GM21390 (cell line): ENCODE measurements at regions not wholly inside any gene's neighbourhood (a gene's known extent, or its start where the extent isn't known, plus 50 kb on each side); places are given as distances from the start of the nearest gene placed in this dataset.

Source experiments
- ATAC-seq: cut with Tn5 transposase; IDR thresholded peaks from one replicate; pipeline ENCODE4 v1.9.1; 2021; ENCODE audit not compliant: unreplicated experiment

DNA sequence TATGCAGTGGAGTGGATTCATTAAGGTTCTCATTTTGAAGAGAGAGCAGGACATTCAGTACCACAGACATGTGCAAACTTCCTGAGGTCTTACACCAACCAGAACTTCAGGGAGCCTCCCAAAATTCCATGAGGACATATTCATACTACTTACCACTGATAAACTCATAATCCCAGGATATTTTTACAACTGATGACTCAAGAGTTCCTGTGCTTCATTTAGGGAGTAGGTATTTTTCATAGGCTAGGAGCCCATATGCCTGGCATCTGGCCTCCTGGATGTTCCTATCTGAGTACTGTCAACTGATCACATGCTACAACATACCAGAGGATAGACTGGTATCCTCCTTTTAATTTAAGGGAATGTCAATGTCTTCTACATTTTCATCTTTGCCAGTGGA is 578.0 kb downstream of the EFNA5 start:
- ATAC-seq, result no peak

DNA sequence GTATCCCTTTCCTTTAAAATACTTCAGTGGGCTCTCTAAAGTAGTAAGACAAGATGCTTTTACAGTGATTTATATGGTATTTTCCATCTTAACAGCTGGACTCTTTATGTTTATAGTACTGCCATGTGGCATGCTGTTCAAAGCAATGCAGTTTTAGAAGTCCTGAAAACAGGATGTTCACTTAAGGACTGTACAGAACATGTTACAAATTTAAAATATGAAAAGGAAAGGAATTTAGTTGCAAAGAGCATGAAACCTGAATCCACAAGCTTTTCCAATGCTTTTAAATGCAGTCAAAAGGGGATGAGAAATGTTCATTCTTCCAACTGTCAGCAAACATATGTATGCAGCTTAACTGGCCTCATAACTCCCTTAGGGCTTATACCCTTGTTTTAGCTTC is 580.2 kb downstream of the EFNA5 start:
- no peak for ATAC-seq

DNA sequence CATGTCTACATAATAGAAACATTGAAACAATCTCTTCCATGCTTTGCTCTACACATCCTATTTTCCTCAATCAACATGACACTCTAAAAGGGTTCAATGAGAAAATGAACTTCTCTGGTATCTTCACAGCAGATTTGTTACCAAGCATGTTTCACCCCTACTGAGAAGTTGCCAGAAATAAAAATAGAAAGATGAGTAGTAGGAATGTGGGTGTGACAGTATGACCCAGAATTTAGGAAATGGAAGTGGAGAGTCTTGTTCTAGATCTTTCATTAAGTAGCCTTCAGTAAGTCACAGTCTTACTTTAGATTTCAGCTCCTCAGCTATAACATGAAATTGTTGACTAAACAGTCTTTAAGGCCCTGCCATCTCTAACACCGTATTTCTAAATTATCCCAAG is 581.8 kb downstream of the EFNA5 start:
- ATAC-seq, result no peak

DNA sequence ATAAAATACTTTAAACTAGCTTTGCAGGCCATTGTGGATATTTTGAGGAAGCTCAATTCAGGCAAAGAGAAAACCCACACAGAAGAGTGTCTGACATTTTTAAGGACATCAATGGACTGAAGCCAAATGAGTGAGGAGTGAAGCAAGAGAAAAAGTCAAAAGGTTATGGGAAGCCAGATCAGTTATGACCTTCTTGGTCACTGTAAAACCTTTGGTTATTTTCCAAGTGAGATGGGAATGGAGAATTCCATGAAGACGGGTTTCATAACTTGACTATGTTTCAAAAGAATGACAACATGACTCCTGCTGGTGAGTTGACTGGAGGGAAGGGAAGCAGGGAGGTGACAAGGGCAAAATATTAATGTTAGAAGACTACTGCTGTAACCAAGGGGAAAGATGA is 585.2 kb downstream of the EFNA5 start:
- no peak for ATAC-seq

DNA sequence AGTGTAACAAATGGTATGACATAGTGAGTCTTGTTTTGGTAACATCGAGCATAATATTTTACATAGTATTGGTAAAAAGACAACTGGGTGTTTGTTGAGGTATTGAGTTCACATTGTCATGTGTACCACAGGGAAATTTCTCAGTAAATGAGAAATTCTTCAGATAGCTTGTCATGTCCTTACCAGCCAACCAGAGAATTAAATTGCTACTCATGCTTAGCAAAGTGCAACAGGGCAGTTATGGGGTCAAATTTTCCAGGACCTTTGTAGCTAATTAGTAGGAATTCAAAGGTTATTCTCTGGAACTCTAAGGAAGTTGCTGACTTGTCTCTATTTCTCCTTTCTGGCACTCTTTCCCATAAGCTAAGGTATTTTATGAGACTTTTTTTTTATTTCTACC is 595.7 kb downstream of the EFNA5 start:
- no peak for ATAC-seq

DNA sequence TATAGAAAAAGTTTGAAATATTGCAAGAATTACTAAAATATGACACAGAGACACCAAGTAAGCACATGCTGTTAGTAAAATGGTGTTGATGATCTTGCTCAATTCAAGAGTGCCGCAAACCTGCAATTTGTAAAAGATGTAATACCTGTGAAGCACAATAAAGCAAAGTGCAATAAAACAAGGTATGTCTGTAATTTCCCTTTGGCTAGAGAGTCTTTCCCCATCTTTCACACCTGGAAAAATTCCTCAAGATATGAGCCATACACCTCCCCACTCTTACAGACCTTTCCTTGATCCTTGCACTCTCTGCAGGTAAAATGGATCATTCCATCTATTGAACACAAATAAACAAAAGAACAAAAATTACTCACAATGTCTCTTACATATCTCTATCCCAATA is 597.8 kb downstream of the EFNA5 start:
- no peak for ATAC-seq

DNA sequence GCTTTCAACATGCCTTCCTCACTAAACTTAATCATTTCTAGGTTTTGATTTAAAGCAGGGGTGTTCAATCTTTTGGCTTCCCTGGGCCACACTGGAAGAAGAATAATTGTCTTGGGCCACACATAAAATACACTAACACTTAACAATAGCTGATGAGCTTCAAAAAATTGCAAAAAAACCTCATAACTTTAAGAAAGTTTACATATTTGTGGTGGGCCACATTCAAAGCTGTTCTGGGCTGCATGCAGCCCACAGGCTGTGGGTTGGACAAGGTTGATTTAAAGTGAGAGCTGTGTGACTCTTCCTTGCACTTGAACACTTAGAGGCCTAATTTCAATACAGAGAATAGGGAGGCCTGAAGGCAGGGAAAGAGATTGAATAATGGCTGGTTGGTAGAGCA is 598.3 kb downstream of the EFNA5 start:
- ATAC-seq, result no peak

DNA sequence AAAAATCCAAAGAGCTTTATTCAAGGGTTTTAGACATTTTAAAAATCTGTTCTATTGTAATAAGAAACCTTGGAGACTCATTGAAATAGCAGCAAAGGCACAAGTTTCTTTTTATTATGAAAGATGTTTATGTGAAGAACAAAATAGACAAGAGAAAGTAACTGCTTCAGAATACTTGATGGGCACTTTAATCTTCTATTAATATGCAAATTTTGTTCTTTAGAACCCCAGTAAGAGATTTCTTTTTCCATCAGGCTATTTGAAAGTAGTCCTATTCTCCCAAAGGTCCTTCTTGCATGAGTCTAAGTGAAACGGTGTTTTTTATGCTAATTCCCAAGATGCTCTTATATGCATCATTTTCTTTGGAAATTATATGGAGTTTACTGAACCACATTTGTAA is 602.0 kb downstream of the EFNA5 start:
- ATAC-seq, result no peak

DNA sequence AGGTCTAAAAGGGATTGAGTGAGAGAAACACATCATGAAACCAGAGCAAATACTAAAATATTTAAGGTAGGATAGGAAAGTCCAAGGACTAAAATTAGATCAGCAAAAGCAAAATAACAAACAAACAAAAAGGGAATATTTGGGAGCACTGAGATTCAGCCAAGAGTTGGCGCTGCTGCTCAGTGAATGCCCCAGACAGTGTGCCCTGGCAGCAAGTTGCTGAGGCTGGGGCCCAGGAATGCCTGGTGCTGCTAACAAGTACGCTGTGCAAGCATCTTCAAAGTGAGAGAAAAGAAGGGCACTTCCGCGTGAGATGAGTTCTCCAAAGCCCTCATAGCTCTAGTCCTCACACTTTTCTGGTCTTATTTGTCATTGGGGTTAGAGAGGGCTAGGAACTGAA is 603.3 kb downstream of the EFNA5 start:
- no peak for ATAC-seq

DNA sequence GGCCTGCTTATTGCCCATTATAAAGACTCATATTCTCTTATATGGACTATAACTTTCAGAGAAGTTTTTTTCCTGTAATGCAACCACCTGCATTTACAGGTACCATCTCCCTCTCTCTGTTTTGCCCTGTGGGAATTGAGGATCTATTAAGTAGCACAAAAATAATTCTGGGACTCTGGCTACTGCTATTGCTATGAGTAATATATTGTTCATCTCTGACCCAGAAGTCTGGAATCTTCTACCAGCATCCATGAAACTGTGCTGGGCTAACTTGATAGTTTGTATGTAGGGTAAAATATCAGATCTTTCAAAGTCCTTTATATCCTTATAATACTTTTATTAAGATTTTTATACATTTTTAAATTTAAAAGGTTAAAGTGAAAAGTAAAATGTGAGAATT is 607.2 kb downstream of the EFNA5 start:
- ATAC-seq, result no peak

DNA sequence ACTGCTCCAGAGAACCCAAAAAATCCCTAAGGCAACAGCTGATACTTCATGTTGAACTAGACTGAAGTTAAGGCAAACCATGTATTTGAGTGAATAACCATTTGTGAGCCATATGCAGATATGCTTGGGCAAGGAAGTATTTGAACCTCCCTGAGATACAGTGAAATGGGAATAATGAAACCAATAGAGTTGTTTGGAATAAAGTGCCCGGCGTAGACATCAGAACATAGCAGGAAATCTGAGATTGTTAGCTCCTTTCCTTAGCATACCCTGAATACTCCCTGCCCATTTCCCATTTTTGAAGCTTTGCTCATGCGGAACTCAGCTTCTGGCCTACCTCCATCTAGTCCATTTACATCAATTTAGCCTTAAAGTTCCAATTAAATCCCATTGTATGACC is 611.9 kb downstream of the EFNA5 start:
- no peak for ATAC-seq

DNA sequence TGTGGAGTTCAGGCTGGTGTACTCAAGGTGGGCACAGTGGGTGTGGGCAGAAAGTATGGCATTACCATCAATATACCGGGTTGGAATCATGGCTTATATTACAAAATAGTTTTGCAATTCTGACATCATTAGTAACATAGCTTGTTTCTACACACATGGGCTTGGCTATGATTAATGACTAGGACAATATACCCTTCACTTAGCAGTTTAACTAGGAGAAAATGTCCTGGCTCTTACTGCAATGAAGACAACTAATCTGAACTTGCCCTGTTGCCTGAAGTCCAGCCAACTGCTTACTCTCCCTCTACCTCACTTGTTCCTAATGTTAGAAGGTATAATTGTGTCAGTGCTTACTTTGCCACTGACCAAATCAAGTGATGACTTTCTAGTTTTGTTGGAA is 612.5 kb downstream of the EFNA5 start:
- ATAC-seq, result no peak

DNA sequence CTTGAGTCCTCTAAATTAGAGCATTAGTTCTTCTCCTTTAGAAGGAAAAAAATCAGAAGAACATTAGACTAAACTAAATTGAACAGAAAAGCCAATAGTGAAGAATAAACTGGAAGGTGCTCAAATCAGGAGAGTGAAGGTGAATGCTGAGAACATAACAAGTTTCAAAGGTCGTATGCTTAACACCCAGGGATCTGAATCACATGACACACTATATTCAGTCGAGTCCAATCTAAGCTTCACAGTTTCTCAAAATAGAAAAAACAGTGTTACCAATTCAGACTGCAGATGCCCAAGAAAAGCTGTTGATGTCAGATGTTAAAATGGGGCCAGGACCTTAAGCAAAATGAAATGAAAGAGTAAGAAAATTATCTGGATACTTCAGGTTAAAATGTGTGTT is 614.5 kb downstream of the EFNA5 start:
- no peak for ATAC-seq

DNA sequence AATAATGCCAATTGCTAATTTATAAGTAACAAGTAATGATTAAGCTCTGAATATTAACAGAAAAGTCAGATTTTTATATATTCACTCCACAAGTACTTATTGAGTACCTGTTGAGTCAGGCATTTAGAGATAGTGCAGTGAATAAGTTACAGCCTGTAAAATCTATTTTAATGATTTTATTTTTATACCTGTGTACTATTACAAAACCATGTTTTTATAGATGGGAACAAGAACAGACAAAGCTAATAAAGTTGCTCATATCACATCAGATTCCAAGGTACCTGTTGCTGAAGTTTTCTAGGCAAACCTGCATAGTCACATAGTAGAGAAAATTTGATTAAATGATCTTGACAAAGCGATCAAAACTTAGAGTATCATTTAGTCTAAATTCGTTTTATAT is 623.7 kb downstream of the EFNA5 start:
- ATAC-seq, result no peak

DNA sequence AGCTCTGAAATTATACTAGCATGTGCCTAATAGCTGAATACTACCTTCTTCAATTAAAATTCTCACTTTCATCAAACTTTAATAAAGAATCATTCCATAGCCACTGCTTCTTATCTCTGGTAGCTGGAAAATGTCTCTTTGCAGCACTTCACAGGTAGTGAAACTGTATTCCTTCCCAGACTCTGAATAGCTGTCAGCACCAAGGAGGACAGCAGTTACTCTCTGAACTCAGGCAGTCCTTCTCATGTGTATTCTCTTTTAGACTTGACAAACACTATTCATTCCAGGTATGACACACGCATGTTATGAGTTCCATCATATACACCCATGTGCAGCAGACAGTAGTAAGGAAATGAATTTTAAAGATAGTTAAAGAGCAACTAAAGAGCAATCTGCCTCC is 627.1 kb downstream of the EFNA5 start:
- ATAC-seq, result no peak

DNA sequence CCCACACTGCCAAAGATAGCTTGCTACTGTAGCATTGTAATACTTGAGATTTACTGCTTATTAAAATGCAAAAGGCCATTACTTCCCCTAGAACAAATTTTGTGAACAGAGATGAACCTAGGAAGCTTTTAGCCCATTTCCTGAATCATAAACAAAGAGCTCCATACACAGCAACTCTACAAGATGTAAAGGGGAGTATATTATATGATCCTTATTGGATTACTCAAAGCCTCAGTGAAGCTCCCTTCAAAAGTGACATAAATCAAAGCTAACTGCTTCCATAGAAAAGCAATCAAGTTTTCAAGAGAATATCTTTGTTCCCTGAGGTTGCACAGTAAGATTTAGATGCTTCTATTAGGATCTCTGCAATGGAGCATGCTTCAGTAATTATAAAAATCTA is 629.8 kb downstream of the EFNA5 start:
- no peak for ATAC-seq

DNA sequence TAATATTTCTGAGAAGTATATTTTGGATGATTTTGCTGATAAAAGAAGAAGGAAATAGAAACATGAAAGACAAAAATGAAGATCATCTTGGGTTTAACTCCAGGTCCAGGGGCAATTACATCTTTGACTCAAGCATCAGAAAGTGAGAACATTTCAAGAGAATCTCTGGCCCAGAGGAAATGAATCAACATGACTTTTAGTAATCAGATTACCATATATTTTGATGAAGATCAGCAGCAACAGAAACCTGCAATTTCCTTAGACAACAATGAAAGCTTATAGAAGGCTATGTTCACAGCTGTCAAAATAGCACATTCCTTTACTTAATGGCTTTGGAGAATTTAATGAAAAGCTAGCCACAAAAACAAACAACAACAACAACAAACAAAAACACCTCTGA is 638.1 kb downstream of the EFNA5 start:
- no peak for ATAC-seq

DNA sequence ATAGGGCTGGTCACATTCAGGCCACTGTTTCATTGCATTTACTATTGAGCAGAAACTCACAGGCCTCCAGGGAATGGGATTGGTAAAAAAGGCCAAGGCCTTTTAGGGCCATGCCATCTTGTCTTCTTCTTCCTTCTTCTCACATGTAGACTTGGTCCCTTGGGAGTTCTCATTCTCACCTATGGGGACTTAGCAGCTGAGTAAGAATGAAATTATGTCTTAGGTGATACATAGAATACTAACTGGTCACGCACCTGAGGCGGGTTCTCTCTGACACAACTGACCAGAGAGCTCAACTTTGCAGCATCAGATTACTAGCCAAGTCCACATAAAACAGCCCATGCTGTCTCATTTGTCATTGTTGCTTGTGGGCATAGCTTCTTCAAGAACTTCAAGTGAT is 641.8 kb downstream of the EFNA5 start:
- no peak for ATAC-seq

DNA sequence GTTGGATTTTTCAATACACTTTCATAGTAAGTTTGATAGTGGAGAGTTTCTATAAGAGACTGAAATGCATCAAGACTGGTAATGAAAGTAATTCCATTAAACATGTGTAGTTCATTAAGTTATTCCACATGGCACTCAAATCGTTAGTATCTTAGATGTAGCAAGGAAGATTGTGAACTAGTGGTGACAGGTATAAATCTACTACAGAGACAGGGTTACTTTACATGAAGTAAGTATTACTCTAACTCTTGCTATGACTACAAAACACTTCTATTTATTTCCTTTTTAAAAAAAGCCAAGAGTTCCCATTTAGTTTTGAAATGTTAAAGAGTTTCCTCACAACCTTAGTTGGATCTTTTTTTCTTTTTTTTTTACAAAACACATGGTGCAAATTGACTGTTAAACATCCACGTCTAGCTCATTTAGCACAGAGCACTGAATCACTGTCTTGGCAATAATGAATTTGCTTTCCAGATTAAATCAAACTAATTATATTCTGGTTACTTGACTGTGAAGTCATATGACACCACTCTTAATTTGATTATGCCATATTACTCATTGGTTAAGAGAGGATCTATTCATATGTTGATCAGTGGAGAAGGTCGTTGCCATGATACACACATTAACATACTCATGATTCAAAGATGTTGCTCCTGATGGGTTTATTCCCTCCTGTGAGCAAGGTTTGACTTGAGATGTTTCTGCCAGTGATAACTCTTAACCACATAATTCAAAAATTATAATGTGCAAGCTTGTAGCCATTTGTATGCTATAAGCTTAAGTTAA is 644.8 kb downstream of the EFNA5 start:
- no peak for ATAC-seq

DNA sequence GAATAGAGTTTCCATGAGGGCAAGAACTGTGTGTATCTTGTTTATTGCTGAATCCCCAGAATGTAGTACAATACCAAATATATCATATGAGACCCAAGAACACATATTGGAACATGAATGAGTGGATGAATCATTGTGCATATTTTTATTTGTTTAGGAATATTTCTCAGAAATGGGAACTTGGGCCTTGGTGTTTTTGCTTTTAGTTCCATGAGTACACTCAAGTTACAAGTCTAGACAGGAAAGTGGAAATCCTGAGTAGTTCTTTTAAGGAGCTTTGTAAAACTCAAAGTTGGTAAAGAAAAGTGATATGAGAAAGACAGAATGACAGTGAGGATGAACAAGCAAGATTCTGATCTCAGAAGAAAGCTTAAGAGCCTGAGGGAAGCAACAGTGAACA is 647.0 kb downstream of the EFNA5 start:
- ATAC-seq, result no peak

DNA sequence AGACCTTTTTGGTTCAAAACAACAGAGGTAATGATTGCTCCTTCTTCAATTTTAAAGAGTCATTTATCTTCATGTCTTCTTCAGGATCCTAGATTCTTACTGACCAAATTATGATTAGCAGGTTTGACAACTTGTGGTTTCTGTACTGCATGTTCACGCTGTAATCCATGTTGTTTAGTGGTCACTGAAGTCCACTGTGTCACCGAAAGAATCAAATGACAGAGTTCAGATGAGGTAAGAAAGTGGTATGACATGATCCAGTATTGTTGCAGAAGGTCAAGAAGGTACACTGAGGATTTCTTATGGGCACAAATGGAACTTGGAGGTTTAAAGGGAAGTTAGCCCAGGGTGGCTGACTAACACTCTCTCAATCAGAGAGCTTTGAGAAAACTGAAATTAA is 649.2 kb downstream of the EFNA5 start:
- no peak for ATAC-seq

DNA sequence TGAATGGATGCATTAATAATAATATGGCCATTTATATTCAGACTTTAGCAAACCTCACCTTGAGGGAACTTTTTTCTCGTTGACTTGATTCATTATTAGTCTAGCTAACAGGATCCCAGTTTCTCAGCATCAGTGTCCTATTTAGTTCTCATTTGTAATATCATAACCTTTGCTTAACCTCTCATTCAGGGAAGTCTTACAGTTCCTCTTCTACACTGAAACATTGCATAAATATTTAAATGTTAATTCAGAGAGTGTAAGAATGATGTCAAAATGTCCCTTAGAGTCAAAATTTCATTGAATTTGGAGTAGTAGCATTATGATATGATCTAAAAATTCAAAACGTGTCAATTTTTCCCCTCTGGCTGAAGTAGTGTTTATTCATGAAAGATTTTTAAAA is 650.1 kb downstream of the EFNA5 start:
- ATAC-seq, result no peak

DNA sequence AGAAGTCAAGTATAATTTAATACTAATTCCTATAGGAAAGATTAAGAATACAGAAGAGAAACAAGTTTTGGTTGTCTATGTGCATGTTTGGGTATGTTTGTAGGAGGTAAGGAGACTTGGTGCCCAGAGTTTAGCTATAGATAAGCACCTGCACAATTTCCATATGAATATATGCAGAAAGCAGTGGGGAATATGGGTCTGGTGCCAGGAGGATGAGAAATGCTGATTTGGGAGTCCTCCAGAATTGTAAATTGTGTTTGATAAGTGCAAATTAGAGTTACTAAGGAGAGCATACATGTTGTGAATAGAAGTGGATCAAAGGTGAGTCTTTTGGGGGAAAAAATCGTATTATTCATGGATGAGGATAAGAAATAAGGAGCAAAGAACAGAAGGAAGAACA is 653.1 kb downstream of the EFNA5 start:
- ATAC-seq, result no peak

DNA sequence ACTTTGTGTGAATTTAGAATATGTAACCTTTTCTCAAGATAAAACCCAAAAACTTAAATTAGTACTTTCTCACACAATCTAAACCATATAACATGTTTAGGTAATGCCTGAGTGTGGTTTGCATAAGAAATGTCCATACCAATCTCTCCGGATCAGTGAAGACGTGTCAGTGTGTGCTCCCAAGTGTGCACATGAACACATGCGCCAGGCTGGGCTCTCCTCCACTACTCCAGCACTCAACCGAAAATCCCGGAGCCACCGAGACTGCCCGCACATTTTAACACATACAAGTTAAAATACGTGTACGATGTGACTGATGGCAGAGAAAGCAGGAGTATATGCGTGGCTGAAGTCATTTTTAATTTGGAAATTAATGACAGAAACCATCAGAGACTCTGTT is 658.4 kb downstream of the EFNA5 start:
- ATAC-seq, result no peak
